ENCODE measurements at regions not wholly inside any gene's neighbourhood (a gene's known extent, or its start where the extent isn't known, plus 50 kb on each side); places are given as distances from the start of the nearest gene placed in this dataset.
"Not testable (repeated sequence)": the region's sequence is repeated elsewhere in the genome, so short reads cannot be mapped to it uniquely, and the experiment has no call there.

GRCh38 chr5:124832510-124832909 is 86.1 kb upstream of the ZNF608 start:
- ATAC-seq: no peak
- DNase-seq (ENCODE audit: low spot score): no peak
- intact Hi-C loops (cut with DNase I): no loop called here

- ATAC-seq; DNase-seq (ENCODE audit: low spot score); intact Hi-C loops (cut with DNase I): not testable (repeated sequence)
These were observed 89.9 kb upstream of the ZNF608 start for GRCh38 chr5:124836314-124836713.

DNA sequence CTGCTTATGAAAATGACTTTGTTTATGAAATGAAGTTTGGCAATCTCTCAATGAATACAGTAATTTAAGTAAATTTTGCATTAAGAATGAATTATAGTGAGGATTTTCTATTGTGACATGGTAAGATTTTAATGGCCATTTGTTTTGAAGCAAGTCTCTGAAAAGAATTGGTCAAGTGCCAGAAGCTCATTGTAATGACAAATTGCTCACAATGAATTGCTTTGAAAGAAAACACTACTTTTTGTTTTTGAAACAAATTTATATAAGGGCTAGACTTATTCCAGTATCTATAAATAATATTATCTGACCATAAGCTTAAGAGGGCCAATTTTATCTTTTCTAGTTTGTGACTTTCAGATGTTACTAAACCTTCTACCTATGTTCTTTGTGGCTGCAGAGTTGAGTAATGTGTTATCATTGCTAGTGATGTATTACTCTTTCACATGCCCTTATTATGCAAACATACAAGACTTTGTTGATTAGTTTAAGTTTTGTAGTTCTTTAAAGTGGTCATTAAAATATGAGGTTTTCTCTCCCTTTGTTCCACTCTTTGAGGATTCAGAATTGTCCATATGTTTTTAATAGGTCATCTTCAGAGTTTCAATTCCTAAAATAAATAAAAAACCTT is 93.0 kb upstream of the ZNF608 start:
- intact Hi-C loops (cut with DNase I): no loop called here
- DNase-seq (ENCODE audit: low spot score) (no peak), ATAC-seq (no peak)

DNA sequence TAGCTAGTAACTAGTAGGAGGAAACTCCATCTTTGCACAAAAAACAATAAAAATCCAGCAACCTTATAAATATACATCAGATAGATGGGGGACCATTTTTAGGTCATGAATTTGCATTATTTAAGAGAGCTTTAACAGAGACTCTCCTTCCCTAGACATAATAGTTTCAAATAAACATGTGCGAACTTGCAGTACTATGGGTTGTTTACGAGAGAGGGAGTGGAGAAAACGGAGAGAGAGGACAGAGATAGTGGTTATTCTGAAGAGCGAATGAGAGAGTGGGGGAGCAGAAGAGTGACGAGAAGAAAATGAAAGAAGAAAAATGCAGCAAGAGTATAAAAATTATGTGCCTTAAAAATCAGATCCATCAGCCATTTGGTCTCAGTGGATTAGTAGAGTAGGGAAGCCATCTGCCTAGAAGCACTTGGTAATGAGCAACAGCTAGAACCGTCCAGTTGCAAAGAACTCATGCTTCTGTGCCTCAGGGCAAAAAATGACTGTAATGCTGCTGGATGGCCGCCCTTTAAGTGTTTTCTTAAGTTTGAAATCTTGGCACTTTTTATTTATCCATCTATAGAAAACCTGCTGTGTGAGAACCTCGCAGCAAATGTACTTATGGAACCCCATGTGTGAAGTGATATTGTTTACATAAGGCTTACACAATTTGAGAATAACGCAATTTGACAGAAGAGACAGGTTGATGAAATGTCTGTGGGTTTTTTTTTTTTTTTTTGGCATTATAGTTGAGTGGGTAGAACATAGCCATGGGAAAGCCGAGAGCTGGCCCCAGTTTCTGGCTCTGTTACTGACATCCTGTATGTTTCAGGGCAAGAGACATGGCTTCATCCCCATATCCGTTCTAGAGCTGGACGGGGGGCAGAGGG is 95.6 kb upstream of the ZNF608 start:
- ATAC-seq (no peak), DNase-seq (ENCODE audit: low spot score) (no peak)
- intact Hi-C loops (cut with DNase I): no loop called here

DNA sequence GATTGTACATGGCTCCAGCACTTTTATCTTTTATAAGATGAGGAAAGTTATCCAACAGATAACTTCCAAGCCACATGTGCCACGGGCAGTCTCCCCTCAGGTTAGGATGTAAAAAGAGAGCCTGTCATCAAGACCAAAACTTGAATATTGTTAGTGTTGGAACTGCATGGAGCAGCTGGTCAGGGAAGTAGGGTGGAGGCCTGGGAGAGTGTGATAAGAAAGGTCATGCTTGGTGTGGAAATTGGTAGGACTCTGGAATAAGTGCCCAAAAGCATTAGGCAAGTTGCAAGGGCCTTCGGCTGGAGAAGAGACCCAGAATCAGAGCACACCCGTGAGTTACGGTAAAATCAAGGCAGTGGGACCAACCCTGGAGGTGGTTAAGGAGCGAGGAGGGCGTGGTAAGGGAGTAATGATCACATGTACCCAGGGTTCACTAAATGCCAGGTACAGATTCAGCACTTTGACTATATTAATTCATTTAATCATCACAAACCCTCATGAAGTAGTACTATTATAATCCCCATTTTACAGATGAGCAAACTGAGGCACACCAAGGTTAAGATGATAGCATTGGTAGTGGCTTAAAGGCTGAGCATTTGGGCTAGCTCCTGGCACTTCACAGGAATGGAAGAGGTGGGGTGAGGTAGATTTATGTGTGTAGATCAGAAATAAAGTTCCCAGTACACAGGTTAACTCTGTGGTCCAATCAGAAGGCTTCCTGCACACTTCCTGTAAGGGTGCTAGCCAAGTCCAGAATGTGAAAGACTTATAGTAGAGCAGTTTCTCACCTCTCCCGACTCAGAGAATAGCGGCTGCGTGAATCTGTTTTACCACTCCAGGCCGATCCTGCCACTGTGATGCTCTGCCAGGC is 96.5 kb upstream of the ZNF608 start:
- ATAC-seq: no peak
- intact Hi-C loops (cut with DNase I): no loop called here
- no peak for DNase-seq (ENCODE audit: low spot score)

DNA sequence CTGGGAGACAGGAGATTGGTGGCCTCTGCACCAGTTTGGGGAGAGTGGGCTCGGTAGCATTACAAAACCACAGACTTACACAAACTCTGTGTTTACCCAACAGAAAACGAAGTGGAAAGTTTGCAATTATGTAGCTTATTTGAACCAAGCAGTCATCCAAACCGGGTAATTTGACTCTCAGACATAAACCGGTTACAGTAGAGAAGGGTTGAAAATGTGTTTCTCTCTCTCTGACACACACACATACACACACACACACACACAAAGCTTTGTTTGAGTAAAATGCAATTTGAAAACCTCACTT is 97.1 kb upstream of the ZNF608 start:
- DNase-seq (ENCODE audit: low spot score) (no peak), ATAC-seq (no peak)
- intact Hi-C loops (cut with DNase I): no loop called here

DNA sequence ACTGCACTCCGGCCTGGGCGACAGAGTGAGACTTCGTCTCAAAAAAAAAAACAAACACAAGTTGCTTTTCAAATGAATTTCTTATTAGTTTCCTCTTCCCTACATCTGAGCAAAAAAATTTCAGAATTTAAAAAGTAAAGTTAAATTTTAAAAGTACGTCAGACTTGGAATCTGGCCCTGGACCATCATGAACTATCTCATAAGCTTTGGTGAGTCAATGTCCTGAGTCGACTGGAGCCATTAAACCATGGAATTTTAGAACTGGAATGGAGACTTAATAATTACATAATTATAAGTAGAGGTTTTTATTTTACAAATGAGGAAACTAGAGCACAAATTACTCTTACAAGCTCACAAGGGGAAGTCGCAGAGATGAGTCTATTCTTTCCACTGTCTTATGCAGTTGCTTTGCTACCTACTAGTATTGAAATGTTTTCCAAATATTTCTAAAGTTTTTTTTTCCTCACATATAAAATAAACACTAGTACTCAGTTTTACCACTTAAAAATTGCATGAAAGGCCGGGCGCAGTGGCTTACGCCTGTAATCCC is 98.0 kb upstream of the ZNF608 start:
- DNase-seq (ENCODE audit: low spot score) (no peak), ATAC-seq (no peak)
- intact Hi-C loops (cut with DNase I): no loop called here

- DNase-seq (ENCODE audit: low spot score) (no peak), ATAC-seq (no peak)
- intact Hi-C loops (cut with DNase I): no loop called here
These were observed 101.5 kb upstream of the ZNF608 start for GRCh38 chr5:124847907-124848306.

GRCh38 chr5:124849774-124850173 is 103.3 kb upstream of the ZNF608 start:
- intact Hi-C loops (cut with DNase I): no loop called here
- DNase-seq (ENCODE audit: low spot score): no peak
- no peak for ATAC-seq

DNA sequence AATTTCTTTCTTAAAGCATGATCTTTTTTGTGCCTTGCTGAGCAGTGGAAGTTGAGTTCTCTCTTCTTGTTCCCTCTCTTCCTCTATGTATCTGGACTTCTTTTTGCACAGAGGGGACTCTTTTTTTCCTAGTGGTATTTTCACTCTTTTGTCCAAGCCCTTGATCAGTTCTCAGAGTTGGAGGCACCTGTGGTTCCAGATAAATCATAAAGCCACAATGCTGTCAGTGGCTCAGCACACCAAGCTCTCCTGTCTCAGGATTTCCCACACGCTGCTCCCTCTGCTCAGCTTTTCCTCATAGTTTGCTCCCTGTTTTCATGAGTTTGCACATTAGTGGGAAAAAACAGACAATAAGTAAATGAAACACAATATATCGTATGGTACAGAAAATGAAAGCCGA is 110.3 kb upstream of the ZNF608 start:
- intact Hi-C loops (cut with DNase I): no loop called here
- ATAC-seq (no peak), DNase-seq (ENCODE audit: low spot score) (no peak)

GRCh38 chr5:124858612-124859011 is 112.2 kb upstream of the ZNF608 start:
- ATAC-seq (peak; percentile 86), DNase-seq (ENCODE audit: low spot score) (no peak)
- intact Hi-C loops (cut with DNase I): no loop called here

GRCh38 chr5:124859027-124859426 is 112.6 kb upstream of the ZNF608 start:
- peak; percentile 86 for ATAC-seq

DNA sequence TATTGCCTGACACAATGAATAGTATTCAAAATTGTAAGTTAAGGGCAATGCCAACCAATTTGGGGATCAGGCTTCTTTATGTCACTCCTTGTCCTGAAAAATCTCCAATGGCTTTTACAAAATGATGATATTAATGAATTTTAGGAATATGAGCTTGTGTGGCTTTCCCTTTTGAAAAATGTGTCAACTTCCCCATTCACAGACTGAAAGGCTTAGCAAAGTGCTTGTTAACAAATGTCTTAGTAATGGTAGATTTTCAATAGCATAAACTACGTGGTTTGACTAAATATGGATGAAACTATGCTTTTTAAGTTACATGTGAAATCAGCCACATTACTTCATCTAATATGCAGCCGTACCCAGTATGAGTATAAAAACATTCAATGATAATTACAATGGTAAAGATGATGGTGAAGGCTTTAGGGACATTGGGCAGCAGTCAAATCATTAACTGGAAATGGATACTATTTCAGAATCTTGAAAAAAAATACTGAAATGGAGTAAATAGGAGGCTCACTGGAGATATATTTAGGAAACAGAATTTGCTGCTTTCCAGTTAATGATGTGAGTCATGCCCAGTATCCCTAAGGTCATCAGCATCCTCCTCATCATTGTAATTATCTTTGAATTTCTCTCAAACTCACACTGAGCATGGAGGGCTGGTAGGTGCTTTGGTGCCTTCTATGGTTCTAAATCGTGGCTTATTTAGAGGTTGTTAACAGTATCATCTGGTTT is 113.3 kb upstream of the ZNF608 start:
- ATAC-seq: no peak
- DNase-seq (ENCODE audit: low spot score): no peak
- intact Hi-C loops (cut with DNase I): no loop called here

More at GRCh38 chr5:124859027-124859426, 112.6 kb upstream of the ZNF608 start:
- intact Hi-C loops (cut with DNase I): no loop called here
- no peak for DNase-seq (ENCODE audit: low spot score)

DNA sequence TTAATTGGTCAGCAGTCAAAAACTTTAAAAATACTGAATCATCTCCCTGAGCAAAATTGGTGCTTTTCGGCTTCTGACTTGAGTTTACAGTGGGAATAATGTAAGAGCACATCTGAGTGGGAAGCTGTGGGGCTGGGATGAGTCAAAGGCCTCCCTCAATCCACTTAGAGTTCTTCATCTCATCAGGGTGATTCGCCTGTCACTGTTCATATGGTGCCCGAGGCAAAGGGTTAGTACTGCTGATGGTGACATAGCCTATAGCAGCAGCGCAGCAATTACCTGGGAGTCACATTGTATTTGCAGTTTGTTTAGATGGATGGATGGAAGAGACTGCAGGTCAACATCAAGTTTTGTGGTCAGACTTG is 113.8 kb upstream of the ZNF608 start:
- DNase-seq (ENCODE audit: low spot score): no peak
- ATAC-seq: no peak
- intact Hi-C loops (cut with DNase I): no loop called here

DNA sequence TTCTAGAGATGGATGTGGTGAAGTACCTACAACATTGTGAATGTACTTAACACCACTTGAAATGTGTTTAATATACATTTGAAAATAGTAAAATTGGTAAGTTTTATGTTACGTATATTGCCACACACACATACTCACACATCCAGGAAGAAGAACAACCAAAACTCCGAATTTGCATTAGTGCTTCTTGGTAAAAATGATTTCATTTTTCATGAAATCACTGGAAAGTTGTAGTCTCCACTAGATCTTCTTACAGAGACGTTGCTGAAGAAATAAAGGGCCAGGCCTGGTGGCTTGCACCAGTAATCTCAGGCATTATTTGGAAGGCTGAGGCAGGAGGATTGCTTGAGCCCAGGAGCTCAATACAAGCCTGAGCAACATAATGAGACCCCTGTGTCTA is 118.6 kb upstream of the ZNF608 start:
- intact Hi-C loops (cut with DNase I): no loop called here
- ATAC-seq: no peak
- no peak for DNase-seq (ENCODE audit: low spot score)

DNA sequence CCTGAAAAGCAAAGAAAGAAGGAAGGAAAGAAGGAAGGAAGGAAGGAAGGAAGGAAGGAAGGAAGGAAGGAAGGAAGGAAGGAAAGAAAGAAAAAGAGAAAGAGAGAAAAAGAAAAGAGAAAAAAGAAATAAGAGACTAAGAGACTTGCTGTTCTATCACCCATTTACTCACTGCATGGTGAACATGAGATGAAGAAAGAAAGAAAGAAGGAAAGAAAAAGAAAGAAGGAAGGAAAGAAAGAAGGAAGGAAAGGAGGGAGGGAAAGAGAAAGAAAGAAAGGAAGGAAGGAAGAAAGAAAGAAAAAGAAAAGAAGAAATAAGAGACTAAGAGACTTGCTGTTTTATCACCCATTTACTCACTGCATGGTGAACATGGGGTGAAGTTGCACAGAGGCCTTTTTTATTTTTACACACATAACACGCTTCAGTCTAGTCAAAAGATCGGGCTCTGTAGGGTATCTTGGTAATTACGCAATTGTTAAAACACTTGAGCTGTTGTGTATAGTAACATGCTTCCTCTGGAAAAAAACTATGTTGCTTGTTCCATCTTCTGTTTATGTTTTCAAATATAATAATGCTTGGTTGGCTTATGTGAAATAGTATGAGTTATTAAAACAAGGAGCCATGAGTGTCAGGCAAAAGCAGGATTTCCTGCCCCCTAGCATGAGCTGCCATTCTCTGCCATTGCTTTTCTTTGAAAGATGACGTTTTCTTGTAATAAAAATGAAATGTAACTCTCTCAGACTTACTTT is 119.3 kb upstream of the ZNF608 start:
- intact Hi-C loops (cut with DNase I): no loop called here
- DNase-seq (ENCODE audit: low spot score) (no peak), ATAC-seq (peak; percentile 66)

- no peak for DNase-seq (ENCODE audit: low spot score)
- peak; percentile 33 for ATAC-seq
- intact Hi-C loops (cut with DNase I): no loop called here
These were observed 120.1 kb upstream of the ZNF608 start for GRCh38 chr5:124866355-124867136.
